Type B pancreatic cell (in vitro differentiated cells): ENCODE measurements at regions not wholly inside any gene's neighbourhood (a gene's known extent, or its start where the extent isn't known, plus 50 kb on each side); places are given as distances from the start of the nearest gene placed in this dataset.

Experiments used
- DNase-seq: peaks from one replicate; pipeline ENCODE4 v3.0.0; 2021; ENCODE audit warnings: mixed read lengths; ENCODE audit not compliant: unreplicated experiment; ENCODE audit errors: extremely low spot score
- H3K27ac Mint-ChIP-seq: 2 replicates; pipeline ENCODE4 v1.8.0; 2021; ENCODE audit warnings: mild to moderate bottlenecking, mixed read lengths
- H3K27me3 Mint-ChIP-seq: 2 replicates; pipeline ENCODE4 v1.8.0; 2021; ENCODE audit warnings: mixed read lengths
- H3K36me3 Mint-ChIP-seq: 2 replicates; pipeline ENCODE4 v1.8.0; 2021; ENCODE audit warnings: mixed read lengths
- H3K4me1 Mint-ChIP-seq: one replicate; pipeline ENCODE4 v1.8.0; 2021; ENCODE audit warnings: mixed read lengths; ENCODE audit not compliant: unreplicated experiment
- H3K4me3 Mint-ChIP-seq: 2 replicates; pipeline ENCODE4 v1.8.0; 2021; ENCODE audit warnings: mild to moderate bottlenecking, mixed read lengths
- H3K9me3 Mint-ChIP-seq: 2 replicates; pipeline ENCODE4 v1.8.0; 2021; ENCODE audit warnings: mixed read lengths
- TF ChIP-seq, protein P1 (sequence below): fragments of 200-600 bp; sonication (generic); conservative IDR thresholded peaks from 2 replicates; pipeline ENCODE4 v1.5.0; 2021; ENCODE audit warnings: antibody characterized with exemption, mild to moderate bottlenecking

DNA sequence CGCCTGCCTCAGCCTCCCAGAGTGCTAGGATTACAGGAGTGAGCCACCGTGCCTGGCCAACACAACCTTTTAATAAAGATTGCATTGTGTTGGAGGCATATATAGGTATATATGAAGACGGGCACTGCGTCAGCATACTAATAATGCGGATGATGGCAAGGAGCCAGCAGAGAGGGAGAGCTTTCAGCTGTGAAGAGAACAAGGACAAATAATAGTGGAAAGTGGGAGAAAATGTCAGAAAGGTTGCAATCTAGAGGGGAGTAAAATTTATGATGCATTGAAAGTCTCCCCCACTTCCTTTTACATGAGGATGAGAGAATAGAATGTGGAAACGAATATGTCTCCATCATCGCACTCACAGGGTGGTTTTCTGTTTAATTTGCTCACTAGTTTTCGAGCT lies 170.5 kb upstream of the TBL1XR1 start:
- Mint-ChIP-seq H3K9me3 (peaks cover 7% of the 10 kb centered on the region), H3K4me1 (peaks cover 32% of the 10 kb centered on the region), H3K27ac (no peak overlapping the region), H3K4me3 (no peak overlapping the region), H3K36me3 (no peaks in the 10 kb centered on the region), H3K27me3 (no peaks in the 10 kb centered on the region)
- TF ChIP-seq, protein P1, sequence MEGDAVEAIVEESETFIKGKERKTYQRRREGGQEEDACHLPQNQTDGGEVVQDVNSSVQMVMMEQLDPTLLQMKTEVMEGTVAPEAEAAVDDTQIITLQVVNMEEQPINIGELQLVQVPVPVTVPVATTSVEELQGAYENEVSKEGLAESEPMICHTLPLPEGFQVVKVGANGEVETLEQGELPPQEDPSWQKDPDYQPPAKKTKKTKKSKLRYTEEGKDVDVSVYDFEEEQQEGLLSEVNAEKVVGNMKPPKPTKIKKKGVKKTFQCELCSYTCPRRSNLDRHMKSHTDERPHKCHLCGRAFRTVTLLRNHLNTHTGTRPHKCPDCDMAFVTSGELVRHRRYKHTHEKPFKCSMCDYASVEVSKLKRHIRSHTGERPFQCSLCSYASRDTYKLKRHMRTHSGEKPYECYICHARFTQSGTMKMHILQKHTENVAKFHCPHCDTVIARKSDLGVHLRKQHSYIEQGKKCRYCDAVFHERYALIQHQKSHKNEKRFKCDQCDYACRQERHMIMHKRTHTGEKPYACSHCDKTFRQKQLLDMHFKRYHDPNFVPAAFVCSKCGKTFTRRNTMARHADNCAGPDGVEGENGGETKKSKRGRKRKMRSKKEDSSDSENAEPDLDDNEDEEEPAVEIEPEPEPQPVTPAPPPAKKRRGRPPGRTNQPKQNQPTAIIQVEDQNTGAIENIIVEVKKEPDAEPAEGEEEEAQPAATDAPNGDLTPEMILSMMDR, result no peak
- DNase-seq, result no peak

DNA sequence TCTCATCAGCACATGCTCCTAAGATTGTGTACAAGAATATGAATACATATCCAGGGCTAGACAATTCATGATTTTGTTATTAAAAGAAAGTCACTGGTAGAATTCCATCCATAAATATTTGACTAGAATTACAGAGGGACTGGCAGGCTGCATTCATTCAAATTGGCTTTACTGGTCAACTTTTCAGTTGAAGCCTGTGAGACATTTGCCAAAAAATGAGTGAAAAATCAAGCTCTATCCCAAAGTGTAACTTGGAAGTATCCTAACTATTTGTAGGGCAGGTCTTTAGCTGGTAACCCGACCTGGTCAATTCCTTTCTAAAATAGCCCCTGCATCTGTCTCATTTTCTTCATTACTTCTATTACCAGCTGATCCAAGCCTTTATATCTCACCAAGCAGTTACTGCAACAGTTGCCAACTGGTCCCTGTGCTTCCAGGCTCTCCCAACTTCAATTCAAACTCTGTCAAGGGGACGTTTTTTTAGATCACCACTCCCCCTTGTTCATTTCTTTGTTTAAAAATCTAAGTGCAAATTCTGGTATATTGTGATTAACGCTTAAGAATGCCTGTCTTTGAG lies 173.1 kb upstream of the TBL1XR1 start:
- Mint-ChIP-seq H3K36me3 (no peaks in the 10 kb centered on the region), H3K27ac (no peak overlapping the region), H3K9me3 (peaks cover 1% of the 10 kb centered on the region), H3K27me3 (no peaks in the 10 kb centered on the region), H3K4me1 (peaks cover 21% of the 10 kb centered on the region), H3K4me3 (no peak overlapping the region)
- TF ChIP-seq, protein P1, result no peak
- DNase-seq, result no peak

DNA sequence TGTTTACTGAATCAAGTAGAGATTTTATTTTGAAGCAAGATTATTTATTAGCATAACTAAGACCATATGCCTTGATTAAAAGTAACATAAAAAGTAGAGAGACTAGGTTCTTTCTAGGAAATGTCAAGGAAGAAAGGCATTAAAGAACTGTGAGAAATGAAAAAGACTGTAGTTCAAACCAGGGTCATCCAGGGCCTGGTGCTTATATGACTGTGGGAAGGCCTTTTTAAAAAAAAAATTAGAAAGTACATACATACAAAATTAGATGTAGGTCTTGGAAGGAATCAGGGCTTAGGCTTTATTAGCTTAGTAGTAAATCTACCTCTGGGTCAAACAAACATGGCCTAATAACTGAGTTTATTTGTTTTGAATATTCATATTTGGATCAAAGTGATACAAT lies 173.9 kb upstream of the TBL1XR1 start:
- H3K27me3 Mint-ChIP-seq, result no peaks in the 10 kb centered on the region
- DNase-seq, result no peak
- no peak overlapping the region for H3K27ac Mint-ChIP-seq
- H3K9me3 Mint-ChIP-seq, result peaks cover 6% of the 10 kb centered on the region
- TF ChIP-seq, protein P1, result no peak
- H3K4me3 Mint-ChIP-seq, result no peak overlapping the region
- no peaks in the 10 kb centered on the region for H3K36me3 Mint-ChIP-seq
- H3K4me1 Mint-ChIP-seq, result peaks cover 26% of the 10 kb centered on the region

DNA sequence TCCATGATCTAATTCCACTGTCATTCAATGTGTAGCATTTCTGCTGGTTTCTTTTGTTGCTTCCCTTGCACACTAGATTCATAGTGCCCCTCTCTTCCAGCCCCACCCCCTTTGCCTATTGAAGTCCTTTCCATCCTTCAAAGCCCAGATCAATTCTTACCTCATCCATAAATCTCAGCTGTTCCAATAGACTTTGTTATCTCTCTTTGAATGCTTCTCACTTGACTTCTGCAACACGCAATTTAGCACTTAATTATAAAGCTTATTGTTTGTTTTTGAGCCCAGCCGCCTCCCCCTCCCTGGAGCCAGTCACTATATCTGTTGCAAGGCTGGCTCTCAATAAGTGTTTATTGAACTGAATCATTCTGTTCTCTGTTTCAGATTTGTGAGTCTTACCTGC lies 174.6 kb upstream of the TBL1XR1 start:
- Mint-ChIP-seq H3K27me3 (no peaks in the 10 kb centered on the region), H3K9me3 (peaks cover 6% of the 10 kb centered on the region), H3K4me3 (no peak overlapping the region), H3K27ac (no peak overlapping the region), H3K36me3 (no peaks in the 10 kb centered on the region), H3K4me1 (peaks cover 26% of the 10 kb centered on the region)
- no peak for DNase-seq
- TF ChIP-seq, protein P1, result no peak

- no peak overlapping the region for H3K27ac Mint-ChIP-seq
- no peak overlapping the region for H3K4me3 Mint-ChIP-seq
- H3K27me3 Mint-ChIP-seq, result no peaks in the 10 kb centered on the region
- TF ChIP-seq, protein P1, result no peak
- peaks cover 14% of the 10 kb centered on the region for H3K9me3 Mint-ChIP-seq
- H3K36me3 Mint-ChIP-seq, result no peaks in the 10 kb centered on the region
- DNase-seq, result no peak
- peaks cover 22% of the 10 kb centered on the region for H3K4me1 Mint-ChIP-seq
Measured at GRCh38 chr3:177374323-177374722, 177.0 kb upstream of the TBL1XR1 start.

GRCh38 chr3:177375316-177375715 lies 178.0 kb upstream of the TBL1XR1 start:
- Mint-ChIP-seq H3K4me3 (no peak overlapping the region), H3K27ac (no peak overlapping the region), H3K27me3 (no peaks in the 10 kb centered on the region), H3K36me3 (no peaks in the 10 kb centered on the region), H3K9me3 (peaks cover 14% of the 10 kb centered on the region), H3K4me1 (peaks cover 13% of the 10 kb centered on the region)
- TF ChIP-seq, protein P1, result no peak
- DNase-seq, result no peak
